Smooth muscle cell (in vitro differentiated cells): ENCODE measurements at regions not wholly inside any gene's neighbourhood (a gene's known extent, or its start where the extent isn't known, plus 50 kb on each side); places are given as distances from the start of the nearest gene placed in this dataset.

Source experiments
- DNase-seq: peaks from one replicate; lab custom pipeline; 2025; ENCODE audit not compliant: unreplicated experiment; lab: John Stamatoyannopoulos, UW
- H2AFZ ChIP-seq: fragments of 200-600 bp; sonication (generic); 2 replicates; pipeline ENCODE4 v1.6.0; 2016; ENCODE audit warnings: antibody characterized with exemption, low read depth, mild to moderate bottlenecking
- H3F3A ChIP-seq: fragments of 200-600 bp; sonication (generic); 2 replicates; pipeline ENCODE4 v1.6.0; 2017; ENCODE audit warnings: antibody characterized with exemption, low read depth
- H3K27ac ChIP-seq: fragments of 200-600 bp; sonication (generic); 2 replicates; pipeline ENCODE4 v1.5.1; 2016; ENCODE audit warnings: low read depth, mild to moderate bottlenecking
- H3K27me3 ChIP-seq: fragments of 200-600 bp; sonication (generic); 2 replicates; pipeline ENCODE4 v1.6.1; 2016; ENCODE audit warnings: low read depth, mild to moderate bottlenecking
- H3K36me3 ChIP-seq: fragments of 200-600 bp; sonication (generic); 2 replicates; pipeline ENCODE4 v1.5.1; 2016; ENCODE audit warnings: low read depth
- H3K4me1 ChIP-seq: fragments of 200-600 bp; sonication (generic); 2 replicates; pipeline ENCODE4 v1.5.1; 2016; ENCODE audit warnings: low read depth
- H3K4me2 ChIP-seq: fragments of 200-600 bp; sonication (generic); 2 replicates; pipeline ENCODE4 v1.6.0; 2016; ENCODE audit warnings: mild to moderate bottlenecking
- H3K4me3 ChIP-seq: fragments of 200-600 bp; sonication (generic); 2 replicates; pipeline ENCODE4 v1.5.1; 2016; ENCODE audit warnings: mild to moderate bottlenecking
- H3K79me2 ChIP-seq: fragments of 200-600 bp; sonication (generic); 2 replicates; pipeline ENCODE4 v1.6.0; 2016; ENCODE audit warnings: low read depth, mild to moderate bottlenecking
- H3K9ac ChIP-seq: fragments of 200-600 bp; sonication (generic); 2 replicates; pipeline ENCODE4 v1.6.0; 2016; ENCODE audit warnings: low read depth
- H3K9me3 ChIP-seq: fragments of 200-600 bp; sonication (generic); replicated peaks from 2 replicates; pipeline ENCODE4 v1.5.1; 2016; ENCODE audit warnings: low read depth
- H4K20me1 ChIP-seq: fragments of 200-600 bp; sonication (generic); 2 replicates; pipeline ENCODE4 v1.6.0; 2016; ENCODE audit warnings: low read depth
- WGBS: methylation state at CpG from one replicate; pipeline ENCODE4 v1.1.7; 2016; ENCODE audit warnings: low lambda C conversion rate; 5-methylcytosine and 5-hydroxymethylcytosine counted together
- TF ChIP-seq, protein P1 (sequence below): fragments of 200-600 bp; sonication (generic); IDR thresholded peaks from 2 replicates; pipeline ENCODE4 v1.5.1; 2017; ENCODE audit warnings: borderline replicate concordance, mild to moderate bottlenecking, antibody characterized with exemption; ENCODE audit not compliant: insufficient read depth, poor library complexity, severe bottlenecking

GRCh38 chr9:135243201-135244190, 156.0 kb downstream of the OLFM1 start:
- no peak overlapping the region for H3K4me3 ChIP-seq
- H3K4me1 ChIP-seq: no peaks in the 10 kb centered on the region
- no peaks in the 10 kb centered on the region for H3K79me2 ChIP-seq
- no peaks in the 10 kb centered on the region for H3F3A ChIP-seq
- DNase-seq: no peak
- H3K36me3 ChIP-seq: no peaks in the 10 kb centered on the region
- no peaks in the 10 kb centered on the region for H3K9me3 ChIP-seq
- H3K27ac ChIP-seq: no peak overlapping the region
- no peak overlapping the region for H2AFZ ChIP-seq
- no peak overlapping the region for H3K9ac ChIP-seq
- no peaks in the 10 kb centered on the region for H4K20me1 ChIP-seq
- H3K4me2 ChIP-seq: no peak overlapping the region
- TF ChIP-seq, protein P1, sequence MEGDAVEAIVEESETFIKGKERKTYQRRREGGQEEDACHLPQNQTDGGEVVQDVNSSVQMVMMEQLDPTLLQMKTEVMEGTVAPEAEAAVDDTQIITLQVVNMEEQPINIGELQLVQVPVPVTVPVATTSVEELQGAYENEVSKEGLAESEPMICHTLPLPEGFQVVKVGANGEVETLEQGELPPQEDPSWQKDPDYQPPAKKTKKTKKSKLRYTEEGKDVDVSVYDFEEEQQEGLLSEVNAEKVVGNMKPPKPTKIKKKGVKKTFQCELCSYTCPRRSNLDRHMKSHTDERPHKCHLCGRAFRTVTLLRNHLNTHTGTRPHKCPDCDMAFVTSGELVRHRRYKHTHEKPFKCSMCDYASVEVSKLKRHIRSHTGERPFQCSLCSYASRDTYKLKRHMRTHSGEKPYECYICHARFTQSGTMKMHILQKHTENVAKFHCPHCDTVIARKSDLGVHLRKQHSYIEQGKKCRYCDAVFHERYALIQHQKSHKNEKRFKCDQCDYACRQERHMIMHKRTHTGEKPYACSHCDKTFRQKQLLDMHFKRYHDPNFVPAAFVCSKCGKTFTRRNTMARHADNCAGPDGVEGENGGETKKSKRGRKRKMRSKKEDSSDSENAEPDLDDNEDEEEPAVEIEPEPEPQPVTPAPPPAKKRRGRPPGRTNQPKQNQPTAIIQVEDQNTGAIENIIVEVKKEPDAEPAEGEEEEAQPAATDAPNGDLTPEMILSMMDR: no peak
- H3K27me3 ChIP-seq: no peaks in the 10 kb centered on the region
- 91% methylated on average over 31 of the region's 31 CpGs for WGBS

- no peaks in the 10 kb centered on the region for H3K4me1 ChIP-seq
- no peak overlapping the region for H3K4me2 ChIP-seq
- no peaks in the 10 kb centered on the region for H4K20me1 ChIP-seq
- no peak overlapping the region for H3K27ac ChIP-seq
- no peaks in the 10 kb centered on the region for H3K36me3 ChIP-seq
- H3F3A ChIP-seq: no peaks in the 10 kb centered on the region
- H3K9me3 ChIP-seq: no peaks in the 10 kb centered on the region
- TF ChIP-seq, protein P1: no peak
- H3K4me3 ChIP-seq: no peak overlapping the region
- H3K79me2 ChIP-seq: no peaks in the 10 kb centered on the region
- 96% methylated on average over 42 of the region's 42 CpGs for WGBS
- H2AFZ ChIP-seq: no peak overlapping the region
- DNase-seq: no peak
- no peaks in the 10 kb centered on the region for H3K27me3 ChIP-seq
- no peak overlapping the region for H3K9ac ChIP-seq
These were observed 157.1 kb downstream of the OLFM1 start for GRCh38 chr9:135244271-135245221.

- no peak overlapping the region for H3K4me3 ChIP-seq
- H2AFZ ChIP-seq: no peak overlapping the region
- DNase-seq: no peak
- H3K27ac ChIP-seq: no peak overlapping the region
- H3F3A ChIP-seq: no peaks in the 10 kb centered on the region
- no peaks in the 10 kb centered on the region for H3K27me3 ChIP-seq
- no peaks in the 10 kb centered on the region for H4K20me1 ChIP-seq
- no peaks in the 10 kb centered on the region for H3K79me2 ChIP-seq
- WGBS: 96% methylated on average over 22 of the region's 22 CpGs
- no peaks in the 10 kb centered on the region for H3K36me3 ChIP-seq
- TF ChIP-seq, protein P1: no peak
- no peak overlapping the region for H3K9ac ChIP-seq
- no peak overlapping the region for H3K4me2 ChIP-seq
- H3K9me3 ChIP-seq: no peaks in the 10 kb centered on the region
- H3K4me1 ChIP-seq: no peaks in the 10 kb centered on the region
These were observed 158.2 kb downstream of the OLFM1 start for GRCh38 chr9:135245482-135246247.
